Stimulated activated CD4-positive, alpha-beta T cell treated with anti-CD3 and anti-CD28 coated beads, Interleukin-12 subunit alpha, Interleukin-12 subunit beta, amount 100 ng/mL, for 4 hours (primary cell): ENCODE measurements at regions not wholly inside any gene's neighbourhood (a gene's known extent, or its start where the extent isn't known, plus 50 kb on each side); places are given as distances from the start of the nearest gene placed in this dataset.
"Not testable (repeated sequence)": the region's sequence is repeated elsewhere in the genome, so short reads cannot be mapped to it uniquely, and the experiment has no call there.

Experiments used
- DNase-seq: peaks from one replicate; pipeline ENCODE4 v3.0.0-alpha.2; 2020

DNA sequence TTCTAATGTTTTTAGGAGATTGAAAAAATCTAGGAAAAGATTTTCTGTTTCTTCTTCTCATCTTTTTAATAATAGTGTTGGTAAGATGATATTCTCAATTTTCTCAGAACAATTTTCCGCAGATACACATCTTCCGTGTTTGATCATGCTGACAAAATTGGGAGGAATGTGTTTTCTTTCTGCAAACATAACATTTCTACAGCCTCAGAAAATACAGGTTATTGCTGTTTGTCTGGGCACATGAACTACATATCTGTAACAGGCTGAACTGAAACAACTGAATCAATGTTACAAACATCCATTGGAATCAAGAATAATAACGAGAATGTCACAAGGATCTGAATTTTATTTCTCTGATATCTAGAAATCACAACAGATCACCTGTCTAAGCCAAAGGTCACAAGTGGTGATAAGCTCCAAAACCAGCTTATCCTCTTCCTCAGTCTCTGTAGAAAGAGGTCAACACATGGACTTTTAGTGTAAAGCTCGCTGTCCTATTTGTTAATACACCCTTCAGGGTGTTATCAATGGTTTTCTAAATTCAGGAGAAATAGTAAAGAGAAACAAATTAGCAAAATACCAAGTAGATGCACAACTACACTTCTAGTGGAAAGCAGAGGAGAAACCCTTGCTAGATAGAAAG lies 197.3 kb upstream of the MARCKS start:
- no peak for DNase-seq

DNA sequence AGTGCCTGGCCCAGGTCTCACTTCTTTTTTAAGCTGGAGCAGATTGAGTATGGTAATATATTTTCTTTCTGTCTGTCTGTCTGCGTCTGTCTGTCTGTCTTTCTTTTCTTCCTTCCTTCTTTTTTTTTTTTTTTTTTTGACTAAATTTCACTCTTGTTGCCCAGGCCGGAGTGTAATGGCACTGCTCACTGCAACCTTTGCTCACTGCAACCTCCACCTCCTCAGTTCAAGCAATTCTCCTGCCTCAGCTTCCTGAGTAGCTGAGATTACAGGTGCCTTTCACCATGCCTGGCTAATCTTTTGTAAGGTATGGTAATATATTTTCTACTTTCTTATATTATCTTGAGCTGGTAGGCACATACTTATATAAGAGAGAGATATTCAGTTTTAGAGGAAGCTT lies 196.3 kb upstream of the MARCKS start:
- DNase-seq, result no peak

DNA sequence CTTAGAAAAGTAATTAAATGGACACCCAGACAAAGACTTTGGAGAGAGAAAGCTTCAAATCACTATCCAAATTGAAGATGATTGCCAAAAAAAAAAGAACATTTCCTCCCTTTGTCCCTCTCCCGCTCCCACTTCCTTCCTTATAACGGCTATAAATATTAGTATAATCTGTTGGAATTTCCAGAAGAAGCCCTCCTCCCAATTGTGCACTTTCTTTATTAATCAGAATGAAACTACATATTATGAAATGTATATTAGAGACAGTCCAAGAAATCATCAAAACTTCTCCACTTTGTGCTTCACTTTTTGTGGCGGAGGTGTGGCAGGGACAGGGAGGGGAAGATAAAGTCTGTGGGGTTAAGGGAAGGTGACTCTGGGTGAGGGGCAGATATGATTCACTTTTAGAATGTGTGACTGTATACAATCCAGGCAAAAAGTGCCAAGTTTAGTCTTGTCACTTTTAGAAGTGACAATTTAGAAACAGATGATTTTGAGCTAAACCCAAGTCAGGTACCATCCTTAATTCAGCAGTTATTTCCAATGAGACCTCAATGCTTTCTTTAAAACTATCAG lies 195.0 kb upstream of the MARCKS start:
- DNase-seq, result no peak

DNA sequence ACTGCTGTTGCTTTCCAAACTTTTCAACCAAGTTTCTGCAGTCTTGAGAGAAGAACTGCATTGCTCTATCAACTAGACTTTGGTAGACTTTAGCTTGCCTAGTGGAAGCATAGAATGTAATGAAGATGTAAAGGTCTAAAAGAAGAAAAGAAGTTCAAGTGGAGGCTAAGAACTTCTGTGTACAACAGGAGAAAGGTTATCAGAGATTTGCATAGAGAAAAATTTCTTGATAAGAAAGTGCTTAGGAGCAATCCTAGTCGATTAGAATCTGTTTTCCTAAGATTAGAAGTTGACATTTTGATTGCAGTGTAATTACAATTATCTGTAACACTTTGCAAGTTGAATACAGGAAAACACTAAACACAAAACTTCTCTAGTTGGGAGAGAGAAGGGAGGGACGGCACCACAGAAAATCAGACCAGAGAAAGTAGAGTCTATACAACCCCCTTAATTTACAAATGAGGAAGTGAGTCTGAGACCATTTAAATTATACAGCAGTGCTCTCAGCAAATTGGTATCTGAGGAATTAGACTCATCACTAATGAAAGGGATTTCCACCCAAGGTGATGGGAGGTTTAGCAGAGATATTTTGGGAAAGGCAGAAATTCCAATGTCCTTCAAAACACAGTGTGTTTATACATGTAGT lies 194.3 kb upstream of the MARCKS start:
- DNase-seq, result no peak

DNA sequence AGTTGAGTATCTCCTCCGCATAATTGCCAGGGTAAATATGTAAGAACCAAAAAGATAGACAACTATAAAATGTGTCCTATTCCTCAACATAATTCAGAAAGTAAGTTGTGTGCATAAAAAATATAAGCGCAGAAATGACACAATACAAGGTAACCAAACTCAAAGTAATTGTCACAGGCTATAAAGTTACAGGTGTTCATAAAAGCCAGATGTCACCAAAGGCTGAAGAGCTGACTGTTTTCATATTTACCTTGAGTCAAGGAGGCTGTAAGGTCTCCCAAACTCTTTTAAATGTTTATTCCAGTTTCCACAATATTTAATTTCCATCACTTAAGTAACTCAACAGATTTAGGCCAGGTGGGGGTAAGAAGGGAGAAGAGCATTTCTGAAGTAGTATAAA lies 192.2 kb upstream of the MARCKS start:
- DNase-seq, result no peak

DNA sequence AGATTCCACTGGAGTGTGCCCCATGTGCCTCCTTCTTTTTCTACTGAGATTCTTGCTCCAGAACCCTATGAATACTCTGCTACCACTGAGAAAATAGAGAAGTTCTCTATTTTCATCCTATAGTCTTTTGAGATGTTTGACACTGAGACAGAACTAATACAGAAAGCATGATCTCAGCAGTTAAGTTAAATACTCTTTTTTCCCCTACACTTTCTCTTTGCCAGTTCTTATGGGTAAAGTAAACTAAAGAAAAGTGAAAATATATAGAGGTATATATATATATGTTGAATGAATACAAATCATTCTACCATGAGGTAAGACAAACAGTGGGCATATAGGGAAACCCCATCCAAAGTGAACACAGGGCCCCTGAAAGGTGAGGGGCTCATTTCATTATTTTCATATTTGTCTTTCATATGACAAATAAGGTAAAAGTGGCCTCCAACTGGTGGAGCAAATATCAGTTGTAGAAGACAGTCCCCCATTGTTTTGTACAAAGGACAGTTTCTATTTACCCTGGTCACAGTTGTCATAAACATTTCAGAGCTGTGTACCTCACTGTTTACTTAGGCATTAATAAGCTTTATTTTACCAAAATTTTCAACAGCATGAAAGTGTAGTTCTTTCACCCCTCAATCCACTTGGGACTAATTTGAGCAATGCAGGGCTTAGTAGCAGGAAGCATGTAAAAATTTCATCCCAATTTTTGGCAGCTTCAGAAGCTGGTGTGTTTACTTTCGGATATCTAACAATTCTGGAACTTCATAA lies 188.3 kb upstream of the MARCKS start:
- DNase-seq, result no peak

DNA sequence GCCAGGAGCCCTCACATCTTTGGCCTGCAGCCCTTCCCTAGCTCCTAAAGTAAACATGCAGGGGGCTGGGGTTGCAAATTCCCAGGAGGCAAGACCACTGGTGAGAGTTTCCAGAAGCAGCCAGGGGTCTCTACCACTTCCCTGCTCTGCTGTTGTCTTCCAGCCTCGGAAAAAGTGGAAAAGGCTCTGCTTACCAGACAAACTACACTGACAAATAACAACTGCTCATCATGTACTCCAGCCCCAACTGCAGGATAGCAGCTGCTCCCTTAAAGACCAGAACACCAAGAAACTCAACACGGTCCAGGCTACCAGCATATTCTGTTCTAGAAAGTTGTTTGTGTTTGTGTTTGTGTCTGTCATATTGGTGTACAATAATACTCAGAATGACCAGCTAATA lies 187.5 kb upstream of the MARCKS start:
- DNase-seq, result no peak

DNA sequence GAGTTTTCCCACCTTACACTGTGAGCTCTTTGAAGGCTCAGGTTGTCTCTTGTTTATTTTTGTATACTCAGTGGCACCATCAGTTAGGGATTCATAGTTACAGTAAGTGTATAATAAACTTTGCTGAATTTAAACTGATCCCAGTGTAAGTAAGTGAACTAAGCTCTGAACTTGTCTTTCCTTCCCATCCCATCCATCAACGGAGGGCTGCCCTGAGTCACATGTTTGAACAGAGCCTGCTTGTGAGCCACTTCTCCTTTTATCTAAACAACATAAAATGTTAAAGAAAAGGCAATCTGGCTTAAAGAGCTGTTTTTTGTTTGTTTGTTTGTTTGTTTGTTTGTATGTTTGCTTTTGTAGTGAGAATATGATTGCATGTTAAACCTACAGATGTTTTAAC lies 185.7 kb upstream of the MARCKS start:
- DNase-seq, result no peak

DNA sequence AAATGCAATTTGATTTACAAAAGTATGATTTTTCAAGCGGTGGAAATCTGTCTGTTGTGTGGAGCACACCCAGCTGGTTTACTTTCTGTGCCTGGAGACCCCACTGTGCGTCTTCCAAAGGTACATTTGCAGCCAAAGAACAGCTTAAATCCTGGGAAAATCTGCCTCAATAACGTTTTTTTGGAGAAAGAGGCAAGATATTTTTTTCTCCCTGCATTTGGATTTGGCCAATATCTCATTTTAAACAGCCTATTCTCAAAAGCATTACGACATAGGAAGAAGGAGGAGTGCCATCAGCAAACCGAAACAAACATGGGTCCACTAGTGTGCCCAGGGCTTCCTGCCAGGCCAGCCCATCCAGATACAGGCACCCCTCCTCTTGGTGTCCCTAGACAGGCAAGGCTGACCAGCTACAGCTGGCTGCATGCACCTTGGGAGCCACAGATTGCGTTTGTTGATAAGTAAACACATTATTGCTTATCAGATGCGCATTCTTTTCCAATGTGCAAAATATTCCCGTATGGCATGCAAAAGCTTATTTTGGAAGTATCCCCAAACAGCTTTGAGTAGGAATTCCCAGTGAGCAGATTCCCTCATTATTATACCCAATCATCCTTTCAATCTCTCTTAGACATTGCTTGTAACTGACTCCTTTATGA lies 184.5 kb upstream of the MARCKS start:
- no peak for DNase-seq

DNA sequence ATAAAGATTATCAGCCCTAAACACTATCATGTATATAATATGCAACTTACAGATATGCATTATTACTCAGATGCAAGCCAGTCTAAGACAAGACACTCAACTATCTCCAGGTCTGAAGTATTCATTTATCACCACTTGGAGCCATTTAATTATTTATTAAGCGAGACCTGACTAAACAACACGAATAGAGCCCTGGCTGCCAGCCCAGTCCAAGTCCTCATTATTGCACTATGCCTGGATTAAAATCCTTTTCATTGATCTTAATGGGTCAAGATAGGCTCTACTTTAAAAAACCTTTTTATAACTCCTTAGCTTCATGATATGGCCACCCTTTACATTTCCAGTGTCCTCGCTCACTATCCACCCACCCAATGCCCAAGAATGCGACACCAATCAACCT lies 183.1 kb upstream of the MARCKS start:
- DNase-seq, result no peak

DNA sequence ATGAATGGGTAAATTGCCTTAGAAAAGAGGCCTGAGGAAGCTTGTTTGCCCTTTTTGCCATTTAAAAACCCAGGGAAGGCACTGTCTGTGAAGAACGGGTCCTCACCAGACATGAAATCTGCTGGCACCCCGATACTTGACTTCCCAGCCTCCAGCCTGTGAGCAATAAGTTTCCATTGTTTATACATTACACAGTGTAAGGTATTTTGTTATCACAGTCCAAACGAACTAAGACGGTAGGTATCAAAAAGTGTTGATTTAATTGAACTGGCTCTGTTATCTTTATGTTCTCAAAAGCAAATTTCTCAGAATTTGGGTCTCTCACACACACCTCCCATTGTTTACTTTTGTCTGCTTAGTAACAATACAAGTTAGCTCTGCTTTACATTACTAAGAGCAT lies 181.1 kb upstream of the MARCKS start:
- DNase-seq, result no peak

DNA sequence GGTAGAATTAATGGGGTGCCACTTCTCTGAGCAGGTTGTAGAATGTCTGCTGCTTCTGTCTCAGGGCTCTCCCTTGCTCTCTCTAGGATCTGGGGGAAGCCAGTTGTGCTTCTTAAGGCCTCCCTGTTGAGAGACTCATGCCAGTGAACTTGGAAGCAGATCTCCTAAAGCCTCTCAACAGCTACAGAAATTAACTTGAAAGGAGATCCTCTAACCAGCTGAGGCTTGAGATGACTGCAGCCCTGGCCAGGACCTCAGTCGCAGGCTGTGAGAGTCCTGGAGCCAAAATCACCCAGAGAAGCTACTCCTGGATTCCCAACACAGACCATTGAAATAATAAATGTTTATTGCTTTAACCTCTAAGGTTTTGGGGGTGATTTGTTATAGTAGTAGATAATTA lies 180.2 kb upstream of the MARCKS start:
- no peak for DNase-seq

DNA sequence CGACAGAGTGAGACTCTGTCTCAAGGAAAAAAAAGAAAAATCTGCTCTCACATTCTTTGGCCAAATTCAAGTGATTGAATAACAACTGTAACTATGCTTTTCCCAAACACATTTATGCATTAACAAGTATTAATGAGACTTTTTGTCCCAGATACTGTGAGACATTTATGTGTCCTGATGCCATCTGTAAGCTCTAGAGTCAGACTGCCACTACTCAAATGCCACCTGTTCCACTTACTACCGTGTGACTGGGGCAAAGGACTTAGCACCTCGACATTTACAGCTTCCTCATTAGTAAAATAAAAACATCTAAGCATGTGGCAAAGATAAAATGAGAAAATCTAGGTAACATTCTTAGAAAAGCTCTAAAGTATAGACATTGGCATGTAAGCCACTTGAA lies 178.1 kb upstream of the MARCKS start:
- DNase-seq, result no peak

DNA sequence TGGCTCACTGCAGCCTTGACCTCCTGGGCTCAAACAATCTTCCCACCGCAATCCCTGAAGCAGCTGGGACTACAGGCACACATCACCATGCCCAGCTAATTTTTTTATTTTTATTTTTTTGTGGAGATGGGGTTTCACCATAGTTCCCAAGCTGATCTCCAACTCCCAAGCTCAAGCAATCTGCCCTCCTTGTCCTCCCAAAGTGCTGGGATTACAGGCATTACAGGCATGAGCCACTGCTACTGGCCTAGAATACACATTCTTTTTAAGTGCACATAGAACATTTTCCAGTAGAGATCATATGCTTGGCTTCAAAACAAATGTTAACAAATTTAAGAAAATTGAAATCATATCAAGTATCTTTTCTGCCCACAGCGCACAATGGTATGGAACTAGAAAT lies 176.8 kb upstream of the MARCKS start:
- no peak for DNase-seq

DNA sequence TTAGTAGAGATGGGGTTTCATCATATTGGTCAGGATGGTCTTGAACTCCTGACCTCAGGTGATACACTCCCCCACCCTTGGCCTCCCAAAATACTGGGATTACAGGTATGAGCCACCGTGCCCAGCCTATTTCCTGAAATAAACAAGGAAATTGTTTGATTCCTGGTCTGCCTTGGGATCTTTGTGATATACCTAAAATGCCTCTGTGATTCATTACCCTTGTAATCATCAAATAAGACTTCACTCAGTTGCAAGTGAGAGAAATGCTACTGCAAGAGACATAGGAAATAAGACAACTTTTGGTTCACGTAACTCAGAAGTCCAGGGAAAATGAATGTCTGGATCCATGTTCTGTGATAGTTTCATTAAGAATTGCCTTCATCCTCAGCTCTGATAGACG lies 173.2 kb upstream of the MARCKS start:
- DNase-seq, result no peak

DNA sequence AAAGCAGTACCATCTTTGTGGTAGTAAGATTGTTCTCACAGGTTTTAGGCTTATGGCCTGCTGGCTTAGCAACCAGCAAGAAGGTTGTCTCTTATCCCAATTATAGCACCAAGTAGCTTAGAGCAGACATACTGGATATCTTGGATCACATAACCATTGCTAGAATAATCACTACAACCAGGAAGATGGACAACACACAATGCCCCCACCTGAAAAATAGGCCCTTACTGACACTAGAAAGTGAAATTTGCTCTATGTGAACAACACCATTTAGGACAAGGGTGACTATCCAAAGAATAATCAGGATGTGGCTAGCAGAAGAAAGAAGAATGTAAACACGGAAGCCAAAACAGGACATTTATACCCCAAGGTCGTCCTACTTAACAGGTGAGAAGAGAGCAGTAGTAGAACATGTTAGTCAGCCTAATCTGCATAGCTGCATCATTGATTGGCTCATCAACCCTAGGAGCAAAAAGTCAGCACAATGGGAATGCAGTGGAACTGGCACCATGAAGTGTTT lies 172.7 kb upstream of the MARCKS start:
- DNase-seq, result no peak

DNA sequence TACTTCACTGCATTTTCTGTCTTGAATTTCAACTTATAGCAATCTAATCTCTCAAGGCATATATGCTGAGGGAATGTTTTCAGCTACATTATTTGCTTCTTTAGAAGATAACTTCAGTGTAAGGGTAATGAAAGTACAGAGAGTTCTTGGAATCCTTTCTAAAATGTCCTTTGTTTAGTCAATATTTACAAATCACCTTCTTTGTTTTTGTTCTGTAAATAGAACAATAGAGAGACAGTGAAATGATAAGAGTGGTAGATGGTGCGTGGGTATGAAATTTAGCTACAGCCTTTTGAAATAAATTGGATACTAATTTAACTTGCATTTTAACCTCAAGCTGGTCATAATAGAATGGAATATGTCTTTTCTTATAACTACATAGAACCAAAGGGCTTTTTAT lies 171.1 kb upstream of the MARCKS start:
- no peak for DNase-seq

DNA sequence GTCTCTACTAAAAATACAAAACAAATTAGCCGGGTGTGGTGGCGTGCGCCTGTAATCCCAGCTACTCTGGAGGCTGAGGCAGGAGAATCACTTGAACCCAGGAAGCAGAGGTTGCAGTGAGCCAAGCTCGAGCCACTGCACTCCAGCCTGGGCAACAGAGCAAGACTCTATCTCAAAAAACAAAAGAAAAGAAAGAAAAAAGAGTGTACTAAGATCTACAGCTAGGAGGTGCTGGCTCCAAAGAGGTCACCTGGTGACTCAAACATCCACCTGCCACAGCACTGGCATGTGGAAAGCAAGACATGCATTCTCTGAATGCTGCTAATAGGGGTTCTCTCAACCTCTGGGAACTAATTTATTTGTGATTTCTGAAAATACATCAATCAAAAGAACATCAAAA lies 167.5 kb upstream of the MARCKS start:
- not testable (repeated sequence) for DNase-seq

DNA sequence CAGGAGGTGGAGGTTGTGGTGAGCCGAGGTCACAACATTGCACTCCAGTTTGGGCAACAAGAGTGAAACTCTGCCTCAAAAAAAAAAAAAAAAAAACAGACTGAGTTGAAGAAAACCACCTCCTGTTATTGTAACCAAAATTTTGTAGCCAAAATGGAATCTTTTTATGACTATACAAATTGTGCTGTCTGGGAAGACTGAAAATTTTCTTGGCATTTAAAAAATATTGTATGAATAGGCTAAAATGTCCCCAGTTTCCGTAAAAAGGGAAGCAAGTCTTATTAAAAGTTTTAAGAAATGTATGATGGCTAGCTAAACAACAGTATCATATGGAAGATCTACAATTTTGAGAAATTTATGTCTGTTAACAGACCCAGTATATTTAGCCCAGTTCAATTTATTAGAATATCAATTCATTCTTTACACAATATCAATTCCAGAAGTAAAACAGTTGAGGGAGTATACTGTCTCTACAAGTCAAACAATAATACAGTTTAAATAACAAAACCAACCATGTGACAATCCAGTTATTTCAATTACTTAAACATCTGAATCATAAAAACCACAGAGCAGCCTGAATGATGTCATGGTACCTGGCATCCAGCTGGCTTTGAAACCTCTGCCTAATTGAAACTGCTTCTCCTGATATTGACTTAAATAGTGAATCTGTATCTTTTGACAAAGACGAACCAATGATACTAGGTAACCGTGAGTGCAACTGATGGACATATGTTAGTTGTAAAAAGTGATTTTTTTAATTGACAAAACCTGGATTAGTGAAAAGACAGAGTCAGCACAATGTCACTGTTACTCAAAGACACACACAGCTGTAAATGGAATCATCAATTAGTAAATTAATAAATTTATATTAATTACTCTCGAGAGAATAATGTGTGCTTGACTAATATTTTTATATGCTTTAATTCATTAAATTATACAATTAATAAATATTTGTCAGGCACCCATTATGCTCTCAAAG lies 166.6 kb upstream of the MARCKS start:
- DNase-seq, result no peak

DNA sequence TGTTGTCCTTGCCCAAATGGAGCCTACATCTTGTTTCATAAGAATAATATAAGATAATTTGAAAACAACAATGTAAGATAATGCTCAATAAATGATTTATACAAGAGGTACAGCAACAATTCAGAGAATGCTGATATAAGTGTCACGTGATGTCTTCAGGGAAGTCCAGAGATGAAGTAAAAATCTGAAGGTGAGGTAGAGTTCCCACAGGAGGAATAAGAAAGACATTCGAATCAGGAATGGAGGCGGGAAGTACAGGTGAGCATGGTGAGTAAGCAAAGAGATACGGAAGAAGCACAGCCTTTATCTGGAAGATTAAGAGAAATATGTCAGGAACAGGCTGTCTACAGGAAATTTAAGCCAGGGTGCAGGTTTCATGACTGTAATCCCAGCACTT lies 165.9 kb upstream of the MARCKS start:
- DNase-seq, result no peak

DNA sequence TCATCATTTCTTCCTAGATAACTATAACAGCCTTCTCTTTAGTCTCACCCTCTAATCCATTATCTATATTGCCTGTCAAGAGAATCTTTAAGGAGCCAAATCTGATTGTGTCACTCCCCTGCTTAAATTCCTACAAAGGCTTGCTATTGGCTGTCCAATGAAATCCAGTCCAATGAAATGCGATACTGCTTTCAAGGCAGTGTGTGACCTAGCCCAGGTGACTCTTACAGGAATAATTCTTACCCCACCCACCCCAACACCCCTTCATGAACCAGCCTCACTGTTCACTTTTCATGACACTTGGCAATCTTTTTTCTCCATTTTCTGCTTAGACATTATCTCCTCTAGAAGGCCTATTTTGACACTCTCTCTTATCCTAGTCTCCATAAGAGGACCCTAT lies 163.3 kb upstream of the MARCKS start:
- DNase-seq, result no peak
